NCI-H1436 (cell line): ENCODE measurements at regions not wholly inside any gene's neighbourhood (a gene's known extent, or its start where the extent isn't known, plus 50 kb on each side); places are given as distances from the start of the nearest gene placed in this dataset.
"Not testable (repeated sequence)": the region's sequence is repeated elsewhere in the genome, so short reads cannot be mapped to it uniquely, and the experiment has no call there.

Source experiments
- DNase-seq: peaks from one replicate; lab custom pipeline; 2025; lab: John Stamatoyannopoulos, UW

DNA sequence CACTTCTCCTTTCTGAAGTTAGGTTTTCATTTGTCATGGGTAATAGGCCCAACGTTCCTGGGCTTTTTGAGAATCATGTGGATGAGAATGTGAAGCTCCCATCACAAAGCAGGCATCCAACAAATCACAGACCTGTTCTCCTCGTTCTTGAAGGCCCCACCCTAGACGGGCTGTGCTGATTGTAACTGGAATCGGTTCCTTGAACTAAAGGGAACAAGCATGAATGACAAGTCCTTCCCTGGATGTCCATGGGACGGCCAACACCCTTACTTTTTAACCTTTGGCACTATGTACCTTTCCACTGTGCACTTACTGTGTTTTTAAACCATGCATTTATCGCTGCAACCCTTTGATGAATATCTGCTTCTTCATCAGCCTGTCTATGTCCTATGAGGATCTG, 438.2 kb downstream of the CD83 start:
- DNase-seq, result no peak

GRCh38 chr6:14559746-14560536, 442.4 kb downstream of the CD83 start:
- DNase-seq, result no peak

- not testable (repeated sequence) for DNase-seq
Observed at GRCh38 chr6:14561563-14561962, 444.0 kb downstream of the CD83 start.

DNA sequence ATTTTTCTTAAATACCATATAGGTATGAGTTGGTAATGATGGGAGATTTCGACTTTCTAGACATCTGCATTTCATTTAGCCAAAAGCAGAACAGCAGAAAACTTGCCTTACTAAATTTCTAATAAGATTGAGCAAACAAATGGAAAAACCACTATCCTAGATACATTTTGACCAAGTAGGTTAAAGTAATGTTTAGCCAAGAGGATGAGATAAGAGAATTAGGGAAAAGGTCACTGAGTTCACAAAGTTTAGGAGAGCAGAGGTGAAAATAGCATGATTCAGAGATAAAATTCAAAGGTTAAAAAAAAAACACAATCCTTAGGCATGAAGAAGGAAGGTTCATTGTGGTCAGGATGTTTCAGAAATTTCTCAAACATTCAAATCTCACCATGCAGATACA, 450.3 kb downstream of the CD83 start:
- DNase-seq, result no peak

DNA sequence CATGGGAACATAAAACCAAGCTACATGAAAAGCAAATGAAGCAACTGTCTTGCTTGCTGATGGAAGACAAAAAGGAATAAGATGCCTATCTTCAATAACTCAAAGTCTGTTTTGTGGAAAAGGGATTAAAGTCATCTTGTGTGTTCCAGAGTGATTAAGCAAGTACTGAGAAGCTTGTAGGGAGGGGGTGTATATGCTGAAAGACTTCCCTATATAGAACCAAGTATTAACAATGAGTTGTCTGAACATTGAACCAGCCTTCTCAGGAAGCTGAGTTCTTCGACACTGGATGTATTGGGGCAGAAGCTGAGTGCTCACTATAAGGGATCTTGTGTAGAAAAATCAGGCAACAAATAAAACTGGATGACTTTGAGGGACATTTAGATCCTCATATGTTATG, 451.8 kb downstream of the CD83 start:
- DNase-seq, result no peak

- not testable (repeated sequence) for DNase-seq
Observed at GRCh38 chr6:14569874-14570273, 452.3 kb downstream of the CD83 start.

GRCh38 chr6:14571001-14571400, 453.4 kb downstream of the CD83 start:
- no peak for DNase-seq

DNA sequence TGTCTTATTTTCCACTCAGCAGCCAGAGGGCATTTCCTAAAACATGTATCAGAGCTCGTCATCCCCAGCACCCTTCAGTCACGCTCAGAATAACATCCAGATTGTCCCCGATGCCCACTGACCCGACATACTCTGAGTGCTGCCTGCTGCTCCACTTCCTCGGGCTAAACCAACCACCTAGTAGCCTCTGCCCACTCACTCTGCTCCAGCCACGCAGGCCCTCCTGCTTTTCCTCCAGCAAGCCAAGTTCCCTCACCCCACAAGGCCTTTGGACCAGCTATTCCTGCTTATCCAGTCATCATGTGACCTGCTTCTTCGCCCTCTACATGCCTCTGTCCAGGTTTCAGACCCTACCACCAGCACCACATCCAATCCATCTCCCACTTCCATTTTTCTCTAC, 454.2 kb downstream of the CD83 start:
- no peak for DNase-seq

GRCh38 chr6:14573267-14573666, 455.7 kb downstream of the CD83 start:
- peak; percentile 43 for DNase-seq

GRCh38 chr6:14573703-14574290, 456.2 kb downstream of the CD83 start:
- no peak for DNase-seq

DNA sequence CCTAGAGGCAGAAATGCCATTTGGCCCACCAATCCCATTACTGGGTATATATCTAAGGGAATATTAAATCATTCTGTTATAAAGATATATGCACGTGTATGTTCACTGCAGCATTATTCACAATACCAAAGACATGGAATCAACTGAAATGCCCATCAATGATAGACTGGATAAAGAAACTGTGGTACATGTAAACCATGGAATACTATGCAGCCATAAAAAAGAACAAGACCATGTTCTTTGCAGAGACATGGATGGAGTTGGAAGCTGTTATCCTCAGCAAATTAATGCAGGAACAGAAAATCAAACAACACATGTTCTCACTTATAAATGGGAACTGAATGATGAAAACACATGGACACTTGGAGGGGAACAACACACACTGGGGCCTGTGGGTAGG, 458.4 kb downstream of the CD83 start:
- DNase-seq, result no peak

DNA sequence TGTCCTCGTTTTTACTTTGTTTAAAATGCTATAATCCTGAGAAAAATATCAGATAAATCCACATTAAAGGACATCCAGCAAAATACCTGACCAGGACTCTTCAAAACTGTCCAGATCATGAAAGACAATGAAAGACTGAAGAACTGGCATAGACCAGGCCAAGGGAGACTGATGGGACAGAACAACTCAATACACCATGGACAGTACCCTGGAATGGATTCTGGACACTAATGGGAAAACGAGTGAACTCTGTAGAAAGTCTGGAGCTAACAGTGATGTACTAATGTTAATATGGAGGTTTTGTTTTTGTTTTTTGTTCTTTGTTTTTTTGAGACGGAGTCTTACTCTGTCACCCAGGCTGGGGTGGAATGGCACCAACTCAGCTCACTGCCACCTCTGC, 461.4 kb downstream of the CD83 start:
- no peak for DNase-seq

DNA sequence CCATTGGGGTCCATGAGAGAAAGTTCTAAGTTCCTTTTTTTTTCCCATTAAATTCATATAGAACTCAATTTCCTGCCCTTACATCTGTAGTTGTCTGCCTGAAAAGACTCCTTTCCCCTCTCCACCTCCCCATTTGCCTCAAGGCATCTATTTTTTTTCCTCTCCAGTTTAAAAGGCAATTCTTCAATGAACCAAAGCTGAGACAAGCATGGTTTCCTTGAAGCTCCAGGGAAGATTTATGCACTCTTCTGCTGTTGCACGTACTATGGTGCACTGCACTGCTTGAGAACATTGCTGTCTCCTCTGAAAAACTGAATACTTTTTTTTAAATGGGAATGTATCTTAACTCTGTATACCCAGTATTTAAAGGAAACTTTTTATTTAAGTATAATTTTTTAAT, 465.2 kb downstream of the CD83 start:
- no peak for DNase-seq

- no peak for DNase-seq
Observed at GRCh38 chr6:14583826-14584225, 466.3 kb downstream of the CD83 start.

- no peak for DNase-seq
Observed at GRCh38 chr6:14584450-14584849, 466.9 kb downstream of the CD83 start.

DNA sequence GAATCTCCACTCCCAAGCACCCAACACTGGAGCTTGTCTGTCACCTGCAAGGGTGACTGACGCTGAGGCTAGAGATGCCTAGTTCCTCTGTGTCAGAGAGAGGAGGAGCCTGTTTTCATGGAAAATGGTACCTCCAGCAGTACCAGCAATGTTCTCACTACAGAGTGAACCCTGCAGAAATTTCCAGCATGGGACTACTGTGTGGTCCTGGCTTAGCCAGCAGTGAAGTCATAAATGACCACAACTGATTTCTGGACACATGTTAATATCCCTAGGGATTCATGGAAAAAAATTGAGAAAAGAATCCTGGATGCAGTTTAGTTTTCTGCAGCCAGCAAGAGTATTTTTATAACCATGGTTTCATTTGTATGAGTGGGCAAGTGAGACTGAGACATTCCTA, 468.1 kb downstream of the CD83 start:
- DNase-seq, result no peak

DNA sequence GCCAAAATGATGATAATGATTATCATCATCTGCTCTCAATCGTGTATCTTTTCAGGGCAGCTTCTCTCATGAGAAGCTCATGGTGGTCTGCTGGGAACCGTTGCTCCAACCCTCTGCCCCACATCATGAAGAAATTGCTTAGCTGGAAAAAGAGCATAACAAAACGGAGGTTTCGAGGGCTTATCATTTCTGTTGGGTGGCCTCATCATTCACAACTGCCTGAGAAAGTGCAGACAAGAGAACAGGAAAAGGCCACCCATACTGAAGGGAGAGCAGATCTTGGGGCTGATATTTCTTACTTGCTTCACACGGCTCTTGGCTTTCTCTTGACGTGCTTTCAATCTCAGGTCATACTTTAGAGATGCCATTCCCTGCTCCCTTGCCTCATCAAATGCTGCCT, 471.6 kb downstream of the CD83 start:
- no peak for DNase-seq

DNA sequence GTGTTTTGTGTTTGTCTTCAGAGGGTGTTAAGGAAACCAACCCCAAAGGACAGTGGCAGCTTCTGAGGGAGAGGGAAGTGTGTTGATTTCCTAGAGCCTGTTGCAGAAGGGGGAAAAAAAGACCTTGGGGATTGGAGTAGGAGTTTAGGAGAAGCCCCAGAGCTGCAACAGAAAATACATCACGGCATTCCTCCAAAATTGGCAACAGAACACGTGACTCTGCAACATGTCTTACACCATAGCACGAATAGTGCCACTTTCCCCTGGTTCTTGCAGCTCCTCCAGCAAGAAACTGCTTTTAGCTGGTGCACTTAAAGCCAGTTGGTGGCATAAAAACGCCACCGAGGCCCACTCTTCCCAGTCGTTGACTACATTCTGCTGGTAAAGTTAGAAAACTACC, 473.0 kb downstream of the CD83 start:
- DNase-seq, result no peak

GRCh38 chr6:14591998-14592397, 474.4 kb downstream of the CD83 start:
- no peak for DNase-seq

DNA sequence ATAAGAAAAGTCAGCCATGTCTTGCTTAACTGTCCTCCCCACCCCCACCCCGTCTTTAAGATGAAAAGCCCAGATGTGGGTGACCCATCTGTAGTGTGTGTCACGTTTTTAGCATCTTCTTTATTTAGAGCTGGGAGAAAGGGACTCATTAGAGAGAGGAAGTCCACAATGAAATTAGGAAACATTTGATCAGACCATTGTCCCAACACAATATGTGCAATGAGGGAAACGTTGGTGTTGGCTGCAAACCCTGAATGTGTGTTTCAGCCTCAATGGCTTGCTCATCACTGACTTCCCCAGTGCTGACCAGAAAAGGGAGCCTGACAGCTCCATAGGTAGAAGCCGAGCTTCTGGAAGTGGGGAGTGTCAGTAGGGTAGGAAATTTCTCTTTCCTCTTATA, 475.7 kb downstream of the CD83 start:
- DNase-seq, result no peak

GRCh38 chr6:14595751-14596150, 478.2 kb downstream of the CD83 start:
- no peak for DNase-seq

GRCh38 chr6:14596410-14596809, 478.8 kb downstream of the CD83 start:
- DNase-seq, result no peak

DNA sequence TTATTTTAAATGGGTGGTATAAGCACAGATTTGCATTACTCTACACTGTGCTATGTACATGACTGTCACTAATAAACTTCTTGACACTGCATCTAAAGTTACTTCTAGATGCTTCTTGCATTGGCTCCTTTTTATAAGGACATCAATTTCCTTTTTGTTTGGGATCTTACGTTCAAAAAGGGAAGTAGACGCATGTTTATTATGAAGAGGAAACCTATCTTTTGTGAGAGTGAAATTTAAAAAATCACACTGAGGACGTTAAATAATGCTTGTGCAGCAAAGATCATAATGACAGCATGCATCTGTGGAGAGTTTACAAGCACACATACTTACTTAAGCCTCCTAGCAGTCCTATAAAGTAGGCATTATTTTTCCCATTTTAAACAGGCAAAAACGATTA, 479.5 kb downstream of the CD83 start:
- no peak for DNase-seq
